AG09309 (cell line): ENCODE measurements at regions not wholly inside any gene's neighbourhood (a gene's known extent, or its start where the extent isn't known, plus 50 kb on each side); places are given as distances from the start of the nearest gene placed in this dataset.

Experiments
- DNase-seq: peaks from one replicate; pipeline ENCODE4 v3.0.0-alpha.2; 2010; ENCODE audit warnings: low read depth
- H3K4me3 ChIP-seq: 2 replicates; pipeline ENCODE4 v1.5.1; 2011; ENCODE audit warnings: mild to moderate bottlenecking, low read depth, low read length, moderate library complexity; ENCODE audit not compliant: control insufficient read depth
- TF ChIP-seq, protein P1 (sequence below): IDR thresholded peaks from 2 replicates; pipeline ENCODE4 v1.5.1; 2011; ENCODE audit warnings: mild to moderate bottlenecking, low read depth, low read length, inconsistent platforms; ENCODE audit not compliant: insufficient read depth, control insufficient read depth; ENCODE audit errors: missing control alignments

DNA sequence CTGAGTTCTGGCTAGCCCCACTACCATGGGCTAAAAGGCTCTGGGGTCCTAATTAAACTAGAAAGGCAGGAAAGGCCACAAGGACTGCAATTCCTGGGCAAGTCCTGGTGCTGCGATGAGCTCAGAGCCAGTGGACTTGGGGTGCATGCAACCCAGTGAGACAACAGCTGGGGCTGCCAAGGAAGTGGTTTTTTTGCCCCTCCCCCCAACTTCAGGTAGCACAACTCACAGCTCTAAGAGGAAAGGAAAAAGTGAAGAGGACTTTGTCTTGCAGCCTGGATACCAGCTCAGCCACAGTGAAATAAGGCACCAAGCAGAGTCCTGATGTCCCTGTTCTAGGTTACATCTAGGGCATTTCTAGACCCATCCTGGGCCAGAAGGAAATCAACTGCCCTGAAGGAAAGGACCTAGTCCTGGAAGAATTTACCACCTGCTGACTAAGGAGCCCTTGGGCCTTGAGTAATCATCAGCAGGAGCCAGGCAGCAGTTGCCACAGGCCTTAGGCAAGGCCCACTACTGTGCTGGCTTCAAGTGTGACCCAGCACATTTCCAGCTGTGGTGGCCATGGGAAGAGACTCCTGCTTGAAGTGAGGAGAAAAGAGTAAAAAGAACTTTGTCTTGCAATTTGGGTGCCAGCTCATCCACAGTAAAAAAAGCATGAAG is 358.4 kb downstream of the BTBD3 start:
- H3K4me3 ChIP-seq = no peak overlapping the region
- no peak for DNase-seq
- TF ChIP-seq, protein P1, sequence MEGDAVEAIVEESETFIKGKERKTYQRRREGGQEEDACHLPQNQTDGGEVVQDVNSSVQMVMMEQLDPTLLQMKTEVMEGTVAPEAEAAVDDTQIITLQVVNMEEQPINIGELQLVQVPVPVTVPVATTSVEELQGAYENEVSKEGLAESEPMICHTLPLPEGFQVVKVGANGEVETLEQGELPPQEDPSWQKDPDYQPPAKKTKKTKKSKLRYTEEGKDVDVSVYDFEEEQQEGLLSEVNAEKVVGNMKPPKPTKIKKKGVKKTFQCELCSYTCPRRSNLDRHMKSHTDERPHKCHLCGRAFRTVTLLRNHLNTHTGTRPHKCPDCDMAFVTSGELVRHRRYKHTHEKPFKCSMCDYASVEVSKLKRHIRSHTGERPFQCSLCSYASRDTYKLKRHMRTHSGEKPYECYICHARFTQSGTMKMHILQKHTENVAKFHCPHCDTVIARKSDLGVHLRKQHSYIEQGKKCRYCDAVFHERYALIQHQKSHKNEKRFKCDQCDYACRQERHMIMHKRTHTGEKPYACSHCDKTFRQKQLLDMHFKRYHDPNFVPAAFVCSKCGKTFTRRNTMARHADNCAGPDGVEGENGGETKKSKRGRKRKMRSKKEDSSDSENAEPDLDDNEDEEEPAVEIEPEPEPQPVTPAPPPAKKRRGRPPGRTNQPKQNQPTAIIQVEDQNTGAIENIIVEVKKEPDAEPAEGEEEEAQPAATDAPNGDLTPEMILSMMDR = no peak

DNA sequence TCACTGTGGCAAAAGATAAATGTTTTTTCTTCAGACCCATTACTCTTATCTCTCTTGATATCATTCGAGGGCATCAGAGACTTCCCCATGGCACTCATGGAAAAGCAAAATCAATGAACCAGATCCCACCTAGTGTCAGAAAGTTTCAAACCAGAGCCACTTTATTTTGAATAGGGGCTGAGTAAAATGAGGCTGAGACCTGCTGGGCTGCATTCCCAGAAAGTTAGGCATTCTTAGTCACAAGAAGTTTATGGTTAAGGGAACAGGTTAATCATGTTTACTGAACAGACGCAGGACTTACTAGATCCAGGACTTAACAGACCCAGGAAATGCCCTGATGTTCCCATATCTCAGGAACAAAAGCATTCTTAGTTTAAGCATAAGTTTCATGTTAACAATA is 369.9 kb downstream of the BTBD3 start:
- no peak overlapping the region for H3K4me3 ChIP-seq
- DNase-seq = no peak
- TF ChIP-seq, protein P1 = no peak

DNA sequence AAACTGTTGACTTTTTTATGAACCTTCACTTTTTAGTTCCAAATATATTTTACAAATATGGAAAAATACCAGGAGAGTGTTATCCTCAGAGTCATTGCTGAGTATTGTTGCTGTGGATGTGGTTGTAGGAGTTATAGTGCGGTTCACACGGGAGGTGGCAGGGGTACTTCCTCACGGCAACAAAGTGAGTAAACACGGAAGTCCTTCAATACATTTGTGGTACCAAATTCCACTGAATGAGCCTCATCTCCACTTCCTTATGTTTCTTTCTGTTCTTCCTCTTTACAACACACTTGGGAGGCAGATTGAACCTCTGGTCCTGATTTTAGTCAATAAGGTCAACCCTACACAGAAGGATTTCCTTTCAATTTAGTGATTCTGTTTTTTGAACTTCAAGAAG is 371.8 kb downstream of the BTBD3 start:
- no peak overlapping the region for H3K4me3 ChIP-seq
- TF ChIP-seq, protein P1 = no peak
- DNase-seq = no peak

DNA sequence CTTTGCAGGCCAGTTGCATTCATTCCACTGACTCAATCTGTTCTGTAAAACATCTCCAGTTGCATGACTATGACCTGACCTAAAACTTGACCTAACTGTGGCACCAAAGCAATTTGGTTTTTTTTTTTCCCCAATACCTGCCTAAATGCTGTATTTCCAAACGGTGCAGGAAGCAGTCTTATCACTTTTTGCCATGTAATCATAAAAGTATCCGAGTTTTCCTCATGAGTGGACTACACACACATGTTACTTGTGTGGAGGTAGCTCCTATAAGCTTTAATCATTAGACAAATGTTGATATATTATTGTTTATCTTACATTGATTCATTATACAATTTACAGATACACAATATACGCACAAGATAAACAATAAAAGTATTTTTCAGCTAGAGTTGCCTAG is 373.7 kb downstream of the BTBD3 start:
- no peak for DNase-seq
- H3K4me3 ChIP-seq = no peak overlapping the region
- TF ChIP-seq, protein P1 = no peak

DNA sequence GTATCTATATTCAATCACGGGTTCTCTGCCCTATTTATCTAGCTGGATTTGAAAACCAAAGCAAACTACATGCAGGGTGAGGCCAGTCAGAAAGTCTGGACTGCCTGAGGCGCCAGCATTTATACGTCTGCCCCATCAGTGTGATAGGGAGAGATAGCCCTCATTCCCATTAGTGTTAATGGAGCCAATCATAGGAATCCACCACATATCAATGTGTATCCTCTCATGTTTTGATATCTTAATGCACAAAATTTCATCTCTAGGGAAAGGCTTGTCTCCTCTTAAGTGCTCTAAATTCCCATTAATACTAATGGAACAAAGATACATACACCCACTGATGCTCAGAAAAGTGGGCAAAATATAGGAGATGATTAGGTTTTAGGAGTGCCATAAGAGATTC is 376.2 kb downstream of the BTBD3 start:
- DNase-seq = no peak
- TF ChIP-seq, protein P1 = no peak

DNA sequence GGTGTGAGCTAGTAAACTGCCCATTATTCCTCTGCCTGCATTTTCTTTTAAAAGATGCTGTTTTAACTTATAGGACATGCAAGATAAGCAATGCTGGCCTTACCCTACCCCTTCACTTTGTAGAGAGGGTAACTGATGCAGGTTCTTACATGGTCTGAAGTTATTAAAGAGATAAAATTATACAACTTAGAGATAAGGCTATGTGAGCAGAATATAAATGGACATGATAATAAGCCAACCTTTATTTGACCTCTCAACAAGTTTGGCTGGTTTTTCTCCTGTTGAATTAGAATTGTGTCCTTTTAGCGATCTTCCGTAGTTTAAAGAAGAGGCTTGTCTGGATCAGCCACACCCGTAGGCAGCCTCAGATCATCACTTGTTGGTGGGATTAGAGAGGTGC is 377.0 kb downstream of the BTBD3 start:
- H3K4me3 ChIP-seq = no peak overlapping the region
- DNase-seq = no peak
- TF ChIP-seq, protein P1 = no peak

More for the DNA sequence above, 376.2 kb downstream of the BTBD3 start:
- H3K4me3 ChIP-seq = no peak overlapping the region
